K562 (cell line): ENCODE measurements at regions not wholly inside any gene's neighbourhood (a gene's known extent, or its start where the extent isn't known, plus 50 kb on each side); places are given as distances from the start of the nearest gene placed in this dataset.

Experiments
- ATAC-seq: fragments of 200-7000 bp; cut with Tn5 transposase; 3 replicates; pipeline ENCODE4 v1.9.1; 2020; ENCODE audit warnings: moderate library complexity
- BruUV-seq: library from RNA; stranded (reverse); fragments of 400-500 nt; replicated peaks from 2 replicates; lab custom pipeline; 2021; lab: Mats Ljungman, UMichigan
- CTCF ChIA-PET: fragments of 300-600 bp; formaldehyde crosslinking; extraction: SDS; loops from one replicate; lab custom pipeline; 2021; ENCODE audit warnings: low intra/inter-chr PET ratio; lab: Yijun Ruan, JAX
- POLR2A ChIA-PET: fragments of 300-600, 350-650 bp; sonication (Branson Sonifier 250); formaldehyde crosslinking; extraction: SDS; loops from one replicate; lab custom pipeline; 2021; ENCODE audit warnings: antibody characterized with exemption, inconsistent platforms; lab: Yijun Ruan, JAX
- DNase-seq, 4 experiments: peaks; one replicate each; pipeline versions ENCODE4 v3.0.0 to v3.0.0-alpha.2; 2011 to 2018; ENCODE audit warnings: low spot score in 3 of 4, mixed read lengths in 3 of 4; ENCODE audit errors: extremely low read depth in 1 of 4
- FAIRE-seq: peaks from 2 replicates; lab custom pipeline; 2011; peaks lifted over from hg19 to GRCh38; lab: Jason Lieb, UNC
- H2AFZ ChIP-seq: 2 replicates; pipeline ENCODE4 v1.6.0; 2011; ENCODE audit warnings: low read depth, low read length, control low read depth, inconsistent platforms
- H3K27ac ChIP-seq: fragments of 200-600 bp; 3 replicates; pipeline ENCODE4 v1.8.0; 2011; ENCODE audit warnings: low read depth, mild to moderate bottlenecking, control low read depth, inconsistent platforms, low read length, moderate library complexity, mixed read lengths; ENCODE audit errors: extremely low read depth
- H3K27me3 ChIP-seq, 2 experiments: fragments of 300-600 bp in 1 of 2; 2 replicates in 1 of 2; 3 replicates in 1 of 2; pipeline versions ENCODE4 v1.6.0 to v1.8.0; 2011; ENCODE audit warnings: inconsistent platforms in 2 of 2, low read length in 2 of 2, mild to moderate bottlenecking in 1 of 2, mixed read lengths in 1 of 2, moderate library complexity in 1 of 2; ENCODE audit not compliant: control insufficient read depth in 2 of 2, insufficient read depth in 2 of 2
- H3K36me3 ChIP-seq: fragments of 300-600 bp; 3 replicates; pipeline ENCODE4 v1.8.0; 2011; ENCODE audit warnings: mild to moderate bottlenecking, low read length, inconsistent platforms; ENCODE audit not compliant: control insufficient read depth, insufficient read depth
- H3K4me1 ChIP-seq, 2 experiments: fragments of 200-600 bp in 1 of 2; replicated peaks in 1 of 2; 2 replicates in 1 of 2; 3 replicates in 1 of 2; pipeline versions ENCODE4 v1.5.1 to v1.8.0; 2011; ENCODE audit warnings: inconsistent platforms in 2 of 2, low read length in 2 of 2, mild to moderate bottlenecking in 1 of 2, mixed read lengths in 1 of 2, moderate library complexity in 1 of 2; ENCODE audit not compliant: control insufficient read depth in 2 of 2, insufficient read depth in 2 of 2
- H3K4me2 ChIP-seq: 2 replicates; pipeline ENCODE4 v1.6.1; 2011; ENCODE audit warnings: low read length, control low read depth, inconsistent platforms, mixed read lengths; ENCODE audit not compliant: insufficient read depth
- H3K4me3 ChIP-seq: fragments of 200-600 bp; sonication (generic), shearing (Covaris generic); 2 replicates; pipeline ENCODE4 v1.5.1; 2016; ENCODE audit warnings: control low read depth, inconsistent platforms
- H3K79me2 ChIP-seq: fragments of 200-600 bp; 3 replicates; pipeline ENCODE4 v1.8.0; 2011; ENCODE audit warnings: low read length, inconsistent platforms; ENCODE audit not compliant: control insufficient read depth, insufficient read depth
- H3K9ac ChIP-seq, 2 experiments: 2 replicates each; pipeline versions ENCODE4 v1.6.0 to v1.6.1; 2011; ENCODE audit warnings: low read depth in 2 of 2, low read length in 2 of 2, control low read depth in 1 of 2, inconsistent platforms in 1 of 2, mild to moderate bottlenecking in 1 of 2, mixed read lengths in 1 of 2; ENCODE audit not compliant: insufficient read depth in 1 of 2
- H3K9me1 ChIP-seq: one replicate; pipeline ENCODE4 v1.6.0; 2011; ENCODE audit warnings: inconsistent platforms, mild to moderate bottlenecking, low read length, moderate library complexity; ENCODE audit not compliant: control insufficient read depth, insufficient read depth
- H3K9me3 ChIP-seq: replicated peaks from 2 replicates; pipeline ENCODE4 v1.5.1; 2011; ENCODE audit warnings: low read depth, low read length, inconsistent platforms; ENCODE audit not compliant: control insufficient read depth, insufficient read depth
- H4K20me1 ChIP-seq: replicated peaks from 2 replicates; pipeline ENCODE4 v1.6.1; 2011; ENCODE audit warnings: low read length, inconsistent platforms, mixed read lengths; ENCODE audit not compliant: control insufficient read depth, insufficient read depth
- ATF3 ChIP-seq, 2 experiments: fragments of 450-650 bp in 1 of 2; sonication (generic) in 1 of 2; formaldehyde crosslinking in 1 of 2; IDR thresholded peaks in 1 of 2; conservative IDR thresholded peaks in 1 of 2; 2 replicates each; pipeline versions ENCODE4 v1.6.1 to v1.8.1; 2016 to 2023; ENCODE audit warnings: mild to moderate bottlenecking in 2 of 2, moderate library complexity in 2 of 2, inconsistent platforms in 1 of 2, missing genetic modification reagents in 1 of 2
- FOXP4 ChIP-seq: sonication (generic); formaldehyde crosslinking; IDR thresholded peaks from 2 replicates; pipeline ENCODE4 v1.8.0; 2022; ENCODE audit warnings: mild to moderate bottlenecking, missing genetic modification reagents, borderline replicate concordance
- HDAC3 ChIP-seq: fragments of 450-650 bp; IDR thresholded peaks from 2 replicates; pipeline ENCODE4 v1.6.1; 2018; ENCODE audit warnings: borderline replicate concordance, mild to moderate bottlenecking, moderate library complexity; ENCODE audit not compliant: partially characterized antibody
- NUFIP1 ChIP-seq: fragments of 450-650 bp; IDR thresholded peaks from 2 replicates; pipeline ENCODE4 v1.6.1; 2018; ENCODE audit not compliant: partially characterized antibody
- OTX1 ChIP-seq: fragments of 450-650 bp; formaldehyde crosslinking; IDR thresholded peaks from 2 replicates; pipeline ENCODE4 v1.4.0; 2022; ENCODE audit warnings: mild to moderate bottlenecking
- SLC30A9 ChIP-seq: fragments of 250-450 bp; sonication (Bioruptor Pico); IDR thresholded peaks from 2 replicates; pipeline ENCODE4 v1.8.0; 2022; ENCODE audit warnings: mild to moderate bottlenecking, moderate library complexity
- TRIM24 ChIP-seq, 2 experiments: fragments of 450-650 bp; IDR thresholded peaks; 2 replicates each; pipeline ENCODE4 v1.6.1; 2016
- YBX1 ChIP-seq: fragments of 450-650 bp; IDR thresholded peaks from 2 replicates; pipeline ENCODE4 v1.7.1; 2016; ENCODE audit warnings: mild to moderate bottlenecking
- ZBTB2 ChIP-seq: fragments of 450-650 bp; IDR thresholded peaks from 2 replicates; pipeline ENCODE4 v1.6.1; 2016; ENCODE audit warnings: antibody characterized with exemption
- ZNF57 ChIP-seq: fragments of 450-650 bp; formaldehyde crosslinking; IDR thresholded peaks from 2 replicates; pipeline ENCODE4 v1.4.0; 2020; ENCODE audit warnings: mild to moderate bottlenecking, moderate library complexity
- ZNF668 ChIP-seq: fragments of 250-450 bp; sonication (Bioruptor Pico); IDR thresholded peaks from 2 replicates; pipeline ENCODE4 v1.8.0; 2022; ENCODE audit warnings: mild to moderate bottlenecking, inconsistent platforms
- ZNF780A ChIP-seq: fragments of 250-450 bp; sonication (Bioruptor Pico); IDR thresholded peaks from 2 replicates; pipeline ENCODE4 v1.5.0; 2021; ENCODE audit warnings: mild to moderate bottlenecking
- WGBS: fragments of 100-300 bp; shearing (Covaris generic); methylation state at CpG from one replicate; pipeline ENCODE4 v1.1.6; 2016; ENCODE audit warnings: low coverage, mixed read lengths; ENCODE audit not compliant: insufficient coverage; ENCODE audit errors: missing lambda C conversion rate; 5-methylcytosine and 5-hydroxymethylcytosine counted together
- in situ Hi-C: fragments of 300-500 bp; cut with MboI; formaldehyde crosslinking; loops from 4 replicates; pipeline ENCODE4 v1.15.0; 2018; ENCODE audit warnings: inconsistent platforms, mixed read lengths
- intact Hi-C: fragments of 100-400 bp; cut with micrococcal nuclease; formaldehyde crosslinking; loops from 2 replicates; pipeline ENCODE4 v1.14.2; 2022

GRCh38 chr4:29075366-29075765 lies 1644.8 kb upstream of the PCDH7 start:
- no TSS peak for BruUV-seq
- ATAC-seq, result no peak
- Histone ChIP-seq H3K27me3 (no peaks in the 10 kb centered on the region), H3K9ac (no peak overlapping the region), H3K79me2 (no peaks in the 10 kb centered on the region), H3K27ac (no peak overlapping the region), H2AFZ (no peak overlapping the region), H3K36me3 (no peaks in the 10 kb centered on the region), H3K4me2 (no peak overlapping the region), H3K4me3 (no peak overlapping the region), H3K4me1 (no peaks in the 10 kb centered on the region), H4K20me1 (no peaks in the 10 kb centered on the region), H3K9me1 (no peaks in the 10 kb centered on the region), H3K9me3 (0 out of 2 replicates have a peak, but pooled peaks cover 2% of the 10 kb centered on the region)
- ChIA-PET POLR2A (interaction anchor here (0.7 kb wide), 1 partner anchor 1408 kb away, joined by 3 read pairs; no protein-coding TSS in a partner anchor), CTCF (no interaction called here)
- 0% methylated on average over 6 of the region's 6 CpGs for WGBS
- in situ Hi-C loops (no loop called here), intact Hi-C loops (no loop called here)
- TF ChIP-seq FOXP4, result no peak
- no peak for DNase-seq
- FAIRE-seq, result no peak

GRCh38 chr4:29079260-29079659 lies 1640.9 kb upstream of the PCDH7 start:
- BruUV-seq, result no TSS peak
- H3K9me1 ChIP-seq, result no peaks in the 10 kb centered on the region
- H3K9ac ChIP-seq, result no peak overlapping the region
- no peak for ATAC-seq
- no peaks in the 10 kb centered on the region for H3K36me3 ChIP-seq
- no peaks in the 10 kb centered on the region for H3K9me3 ChIP-seq
- H3K4me3 ChIP-seq, result no peak overlapping the region
- FAIRE-seq, result no peak
- H3K27ac ChIP-seq, result no peak overlapping the region
- H2AFZ ChIP-seq, result no peak overlapping the region
- intact Hi-C loops, result no loop called here
- H3K4me2 ChIP-seq, result no peak overlapping the region
- no peaks in the 10 kb centered on the region for H3K27me3 ChIP-seq
- CTCF ChIA-PET, result no interaction called here
- H3K79me2 ChIP-seq, result no peaks in the 10 kb centered on the region
- no peaks in the 10 kb centered on the region for H3K4me1 ChIP-seq
- DNase-seq, result no peak
- POLR2A ChIA-PET, result no interaction called here
- in situ Hi-C loops, result no loop called here
- WGBS, result 0% methylated on average over 2 of the region's 2 CpGs
- H4K20me1 ChIP-seq, result no peaks in the 10 kb centered on the region
- TF ChIP-seq HDAC3, result no peak
- TF ChIP-seq ZNF668, result no peak
- TF ChIP-seq ZBTB2, result no peak
- TF ChIP-seq ZNF780A (CRISPR knock-in tag), result no peak
- no peak for TF ChIP-seq TRIM24 (IDR thresholded peaks at IDR 0.05)
- TF ChIP-seq ATF3 (IDR thresholded peaks at IDR 0.05), result no peak
- no peak for TF ChIP-seq ATF3 (CRISPR knock-in tag; conservative IDR thresholded peaks at IDR 0.05)
- no peak for TF ChIP-seq OTX1 (CRISPR knock-in tag)
- TF ChIP-seq YBX1, result no peak
- TF ChIP-seq NUFIP1, result no peak
- TF ChIP-seq SLC30A9, result no peak
- no peak for TF ChIP-seq ZNF57 (CRISPR knock-in tag)
